ENCODE measurements at regions not wholly inside any gene's neighbourhood (a gene's known extent, or its start where the extent isn't known, plus 50 kb on each side); places are given as distances from the start of the nearest gene placed in this dataset.
"Not testable (repeated sequence)": the region's sequence is repeated elsewhere in the genome, so short reads cannot be mapped to it uniquely, and the experiment has no call there.

DNA sequence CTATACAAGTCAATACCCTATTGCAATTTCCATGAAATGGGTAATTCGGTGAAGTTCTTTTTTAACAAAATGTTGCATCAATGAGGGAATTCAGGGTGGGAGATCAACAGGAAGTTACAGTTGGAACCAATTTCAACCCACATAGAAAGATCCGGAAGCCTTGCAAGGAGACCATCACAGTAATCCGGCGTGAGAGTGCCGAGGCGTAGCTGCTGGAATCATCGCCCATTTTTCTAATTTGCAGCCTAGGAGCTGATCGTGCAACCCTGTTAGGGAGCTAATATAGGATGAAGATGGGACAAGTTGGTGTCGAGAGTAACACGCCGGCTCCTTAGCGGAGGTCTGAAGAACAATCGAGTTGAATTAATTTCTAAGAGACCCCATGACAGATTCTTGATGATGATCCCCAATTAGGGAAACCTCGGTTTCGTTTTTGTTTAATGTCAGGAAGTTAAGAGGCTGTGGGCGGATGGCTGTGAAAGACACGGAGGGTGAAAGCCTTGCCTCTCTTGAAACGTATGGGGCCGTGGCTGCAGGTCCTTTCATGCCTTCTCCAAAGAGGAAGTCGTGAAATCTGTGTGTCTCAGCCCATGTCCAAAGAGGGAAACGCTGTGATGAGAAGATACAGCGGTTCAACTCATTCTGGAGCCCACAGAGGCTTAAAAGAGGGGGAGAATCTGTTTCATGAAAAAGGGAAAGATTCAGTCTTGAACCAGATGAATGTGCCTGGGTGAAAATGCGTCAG is 51.2 kb upstream of the CARD11 start:
- no peak for DNase-seq (ENCODE audit: low read depth in 2 of 2)

DNA sequence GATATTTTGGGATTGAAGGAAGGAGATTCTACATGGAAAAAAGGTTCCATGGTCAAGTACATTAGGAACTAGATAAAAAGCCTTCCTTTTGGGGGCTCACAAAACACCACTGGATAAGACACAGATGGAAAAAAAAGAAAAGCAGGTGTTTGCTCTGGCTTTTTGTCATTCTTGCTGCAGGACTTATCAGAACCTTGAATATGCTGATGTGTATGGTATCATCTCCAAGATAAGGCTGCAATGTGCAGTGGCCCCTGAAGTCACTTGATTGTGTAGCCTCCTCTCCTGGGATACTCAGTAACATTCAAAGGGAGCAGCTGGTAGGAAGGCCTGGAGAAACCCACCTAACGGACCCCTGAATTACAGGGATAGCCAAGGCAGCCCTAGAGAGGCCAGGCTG is 54.1 kb upstream of the CARD11 start:
- DNase-seq (ENCODE audit: low read depth in 2 of 2) = no peak

DNA sequence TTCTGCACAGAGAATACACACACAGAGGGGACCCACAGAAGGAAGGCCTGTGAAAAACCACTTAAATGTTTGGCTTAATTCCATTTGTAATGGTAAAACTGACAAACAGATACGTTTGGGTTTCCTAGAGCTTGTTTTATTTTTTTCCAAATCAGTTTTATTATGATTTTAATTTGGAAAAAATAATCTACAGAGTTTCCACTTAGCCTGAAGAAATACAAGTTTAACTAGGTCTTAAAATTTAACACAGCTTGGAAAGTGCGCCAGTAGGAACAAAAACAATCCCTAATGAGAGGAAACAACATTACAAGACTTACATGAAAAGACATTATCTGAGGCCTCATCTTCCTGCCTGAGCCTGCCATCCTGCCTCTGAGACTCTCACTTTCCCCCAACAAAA is 58.5 kb upstream of the CARD11 start:
- DNase-seq (ENCODE audit: low read depth in 2 of 2) = no peak

DNA sequence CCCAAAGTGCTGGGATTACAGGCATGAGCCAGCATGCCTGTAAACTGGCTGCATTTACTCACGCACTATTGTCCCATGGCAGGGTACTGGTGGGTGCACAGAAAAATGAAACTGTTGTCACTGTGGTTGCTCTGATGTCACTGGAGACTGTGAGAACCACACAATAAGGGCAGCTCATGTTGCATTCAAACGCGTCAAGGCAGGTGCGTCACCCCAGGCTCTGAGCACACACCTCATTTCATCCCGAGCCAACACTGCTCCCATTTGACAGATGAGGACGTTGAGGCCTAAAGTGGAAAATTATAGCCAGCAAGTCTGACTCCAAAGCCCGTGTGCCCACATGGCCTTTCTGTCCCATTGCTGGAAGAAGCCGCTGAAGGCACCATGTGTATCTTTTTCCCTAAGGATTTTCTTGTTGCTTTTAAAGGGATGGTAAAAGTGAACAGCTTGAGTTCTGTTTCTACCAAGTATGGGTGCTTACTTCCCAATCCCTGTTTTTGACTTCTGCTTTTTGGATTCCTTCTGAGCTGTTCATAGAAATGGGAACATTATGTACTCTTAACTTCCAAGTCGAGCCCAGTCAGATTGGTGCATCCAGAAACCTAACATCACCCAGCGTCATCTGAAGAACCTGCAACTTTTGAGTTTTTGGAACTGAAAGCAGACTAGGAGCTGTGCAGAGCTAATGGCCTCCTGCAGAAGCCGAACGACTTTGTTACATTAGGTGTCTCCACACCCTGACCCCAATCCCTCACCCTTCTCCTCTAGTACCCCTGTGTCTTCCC is 60.1 kb upstream of the CARD11 start:
- no peak for DNase-seq (ENCODE audit: low read depth in 2 of 2)

DNA sequence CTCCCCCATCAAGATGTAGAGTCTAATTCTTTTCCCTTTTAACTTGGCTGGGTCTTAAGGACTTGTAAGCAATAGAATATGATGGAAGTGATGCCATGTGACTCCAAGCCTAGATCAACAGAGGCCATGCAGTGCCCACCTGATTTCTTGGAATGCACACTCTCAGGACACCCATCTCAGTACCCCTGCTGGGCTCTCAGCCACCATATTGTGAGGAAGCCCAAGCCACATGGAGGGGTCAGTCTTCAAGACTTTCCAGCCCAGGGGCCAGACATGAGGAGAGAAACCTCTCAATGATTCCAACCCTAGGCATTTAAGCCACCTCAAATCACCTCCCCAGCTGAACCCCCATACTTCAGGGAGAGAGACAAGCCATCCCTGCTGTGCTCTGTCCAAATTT is 62.2 kb upstream of the CARD11 start:
- no peak for DNase-seq (ENCODE audit: low read depth in 2 of 2)

DNA sequence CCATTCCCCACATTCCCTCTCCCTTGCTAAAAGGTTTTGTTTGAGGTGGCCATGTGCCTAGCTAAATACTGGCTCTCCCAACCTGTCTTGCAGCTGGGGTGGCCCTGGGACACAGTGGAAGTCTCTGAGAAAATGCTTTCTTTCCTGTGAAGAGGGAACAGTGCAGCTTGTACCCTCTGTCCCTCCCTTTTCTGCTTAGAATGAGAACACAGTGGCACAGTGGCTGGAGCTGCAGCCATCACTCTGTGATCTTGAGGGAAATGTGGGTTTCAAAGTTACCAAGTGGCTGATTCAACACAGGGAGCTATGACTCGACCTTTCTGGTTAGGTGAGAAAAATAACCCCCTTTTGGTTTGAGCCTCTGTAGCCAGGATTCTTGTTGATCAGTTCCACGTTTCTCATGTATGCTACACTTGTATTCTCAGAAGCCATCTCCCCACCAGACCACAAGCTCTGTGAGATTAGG is 62.7 kb upstream of the CARD11 start:
- DNase-seq (ENCODE audit: low read depth in 2 of 2) = no peak

DNA sequence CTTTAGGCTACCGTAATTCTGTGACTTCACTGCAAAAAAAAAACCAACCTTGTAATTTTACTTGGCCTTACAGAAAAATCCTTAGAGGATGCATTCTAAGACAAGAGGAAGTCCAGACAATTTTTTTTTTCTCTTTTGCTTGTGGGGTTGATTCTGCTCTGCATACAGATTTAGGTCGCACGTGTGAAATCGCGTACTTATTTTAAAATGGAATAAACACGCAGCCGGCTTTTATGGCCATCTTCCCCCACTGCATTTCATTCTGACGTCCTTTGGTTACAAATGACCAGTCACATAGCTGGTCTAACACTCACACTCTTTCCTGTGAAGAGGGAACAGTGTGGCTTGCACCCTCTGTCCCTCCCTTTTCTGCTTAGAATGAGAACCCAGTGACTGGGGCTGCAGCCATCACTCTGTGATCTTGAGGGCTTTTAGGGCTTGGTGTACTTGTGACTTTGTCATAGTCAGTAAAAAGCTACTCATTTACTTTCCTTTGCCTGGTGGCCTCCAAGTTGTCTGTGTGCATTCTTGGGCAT is 63.6 kb upstream of the CARD11 start:
- DNase-seq (ENCODE audit: low read depth in 2 of 2) = no peak

DNA sequence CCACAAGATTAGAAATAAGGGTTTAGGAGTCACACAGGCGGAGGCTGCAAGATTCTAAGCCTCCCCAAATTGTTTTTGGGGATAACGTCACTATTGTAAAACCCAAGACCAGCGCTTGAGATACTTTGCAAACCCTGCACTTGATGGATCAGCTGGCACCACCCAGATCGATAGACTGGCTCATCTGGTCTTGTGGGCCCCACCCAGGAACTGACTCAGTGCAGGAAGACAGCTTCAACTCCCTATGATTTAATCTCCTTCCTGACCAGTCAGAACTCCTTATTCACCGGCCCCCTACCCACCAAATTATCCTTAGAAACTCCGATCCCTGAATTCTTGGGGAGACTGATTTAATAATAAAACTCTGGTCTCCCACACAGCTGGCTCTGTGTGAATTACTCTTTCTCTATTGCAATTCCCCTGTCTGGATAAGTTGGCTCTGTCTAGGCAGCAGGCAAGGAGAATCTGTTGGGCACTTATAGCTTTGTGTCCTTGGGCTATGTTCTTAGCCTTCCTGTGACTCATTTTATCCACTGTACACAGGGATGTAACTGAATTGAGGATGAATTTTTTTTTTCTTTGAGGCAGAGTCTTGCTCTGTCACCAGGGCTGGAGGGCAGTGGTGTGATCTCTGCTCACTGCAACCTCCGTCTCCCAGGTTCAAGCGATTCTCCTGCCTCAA is 64.4 kb upstream of the CARD11 start:
- DNase-seq (ENCODE audit: low read depth in 2 of 2) = no peak

DNA sequence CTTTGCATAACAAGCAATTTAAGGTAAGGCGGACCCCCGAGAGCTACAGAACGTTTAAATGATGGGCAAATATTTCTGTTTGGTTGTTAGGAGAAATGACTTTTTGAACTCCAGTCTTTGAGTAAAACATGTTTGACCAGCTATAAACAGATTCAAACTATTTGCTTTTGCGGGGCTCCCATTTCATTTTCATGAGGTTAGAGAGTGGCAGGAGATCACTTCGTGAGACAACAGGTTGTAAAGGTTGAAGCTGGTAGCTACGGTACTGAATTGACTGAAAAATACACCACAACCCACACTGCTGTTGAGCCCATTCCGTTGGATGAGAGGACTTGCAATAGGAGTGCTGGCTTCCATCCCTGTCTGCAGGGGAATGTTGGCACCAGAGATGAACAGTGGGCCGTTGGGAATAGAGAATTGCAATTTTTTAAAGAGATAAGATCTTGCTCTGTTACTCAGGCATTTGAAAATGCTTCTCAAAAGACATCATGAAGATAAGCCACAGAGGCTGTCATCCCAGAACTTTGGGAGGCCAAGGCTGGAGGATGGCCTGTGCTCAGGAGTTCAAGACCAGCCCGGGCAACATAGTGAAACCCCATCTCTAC is 65.7 kb upstream of the CARD11 start:
- no peak for DNase-seq (ENCODE audit: low read depth in 2 of 2)

DNA sequence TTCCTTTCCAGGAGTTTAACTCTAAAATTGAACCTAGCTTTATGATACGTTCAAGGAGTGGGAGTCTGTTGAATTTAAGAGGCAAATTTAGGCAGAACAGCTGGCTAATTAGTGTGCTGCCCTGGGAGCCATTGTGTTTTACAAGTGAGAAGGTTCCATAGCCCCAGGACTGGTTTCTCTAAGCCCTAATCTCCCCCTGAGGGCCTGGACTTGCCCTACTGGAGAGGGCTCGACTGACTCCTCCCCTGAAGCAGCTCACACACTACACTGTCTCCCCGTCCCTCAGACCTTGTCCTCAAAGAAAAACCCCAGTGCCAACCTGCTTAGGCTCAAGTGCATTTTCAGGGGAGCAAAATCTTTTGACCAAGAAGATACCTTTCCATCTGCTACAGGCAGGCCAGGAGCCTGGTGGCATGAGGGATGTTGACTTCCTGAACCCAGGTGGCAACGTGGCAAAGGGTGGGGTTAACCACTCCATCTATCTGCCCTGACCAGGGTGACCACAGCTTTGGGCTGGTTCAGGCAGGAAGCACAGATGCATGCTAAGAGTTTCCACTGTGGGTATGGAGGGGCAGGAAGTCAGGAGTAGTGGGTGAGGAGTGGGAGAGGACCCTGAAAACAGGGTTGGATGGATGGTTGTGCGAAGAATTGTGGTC is 68.9 kb upstream of the CARD11 start:
- no peak for DNase-seq (ENCODE audit: low read depth in 2 of 2)

DNA sequence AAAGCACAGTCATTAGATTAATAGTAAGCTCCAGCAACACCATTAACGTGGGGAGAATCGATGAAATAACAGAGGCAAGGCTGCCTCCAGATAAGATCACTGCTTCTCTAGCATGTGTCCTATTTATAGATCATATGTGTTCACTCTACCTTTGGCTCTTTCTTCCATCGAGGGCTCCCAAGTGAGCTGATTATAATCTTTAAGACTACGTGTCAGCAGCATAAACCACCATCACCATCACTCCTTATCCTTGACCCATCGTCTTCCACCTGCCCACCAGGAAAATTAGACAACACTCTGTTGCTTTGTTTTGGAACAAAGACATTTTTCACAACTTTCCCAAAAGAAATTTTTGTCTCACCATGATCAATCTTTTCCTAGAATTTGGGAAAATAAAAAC is 71.2 kb upstream of the CARD11 start:
- DNase-seq (ENCODE audit: low read depth in 2 of 2) = no peak

DNA sequence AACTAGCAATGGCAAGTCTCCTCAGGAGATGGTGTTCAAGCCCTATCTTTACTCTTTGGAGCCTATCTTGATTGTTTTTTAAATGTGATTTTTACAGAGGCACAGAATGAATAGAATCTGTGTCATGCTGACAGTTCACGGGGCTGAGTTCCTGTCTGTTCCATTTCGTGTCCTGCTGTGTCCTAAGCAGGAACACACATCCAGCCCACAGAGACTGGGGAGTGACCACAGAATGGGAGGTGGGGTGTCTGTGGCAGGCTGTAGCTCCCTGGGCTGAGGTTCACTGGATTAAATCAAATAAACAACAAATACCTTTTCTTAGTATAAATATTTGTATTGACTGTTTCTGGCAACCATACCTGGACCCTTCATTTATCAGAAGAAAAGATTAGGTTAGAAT is 73.4 kb upstream of the CARD11 start:
- no peak for DNase-seq (ENCODE audit: low read depth in 2 of 2)

DNA sequence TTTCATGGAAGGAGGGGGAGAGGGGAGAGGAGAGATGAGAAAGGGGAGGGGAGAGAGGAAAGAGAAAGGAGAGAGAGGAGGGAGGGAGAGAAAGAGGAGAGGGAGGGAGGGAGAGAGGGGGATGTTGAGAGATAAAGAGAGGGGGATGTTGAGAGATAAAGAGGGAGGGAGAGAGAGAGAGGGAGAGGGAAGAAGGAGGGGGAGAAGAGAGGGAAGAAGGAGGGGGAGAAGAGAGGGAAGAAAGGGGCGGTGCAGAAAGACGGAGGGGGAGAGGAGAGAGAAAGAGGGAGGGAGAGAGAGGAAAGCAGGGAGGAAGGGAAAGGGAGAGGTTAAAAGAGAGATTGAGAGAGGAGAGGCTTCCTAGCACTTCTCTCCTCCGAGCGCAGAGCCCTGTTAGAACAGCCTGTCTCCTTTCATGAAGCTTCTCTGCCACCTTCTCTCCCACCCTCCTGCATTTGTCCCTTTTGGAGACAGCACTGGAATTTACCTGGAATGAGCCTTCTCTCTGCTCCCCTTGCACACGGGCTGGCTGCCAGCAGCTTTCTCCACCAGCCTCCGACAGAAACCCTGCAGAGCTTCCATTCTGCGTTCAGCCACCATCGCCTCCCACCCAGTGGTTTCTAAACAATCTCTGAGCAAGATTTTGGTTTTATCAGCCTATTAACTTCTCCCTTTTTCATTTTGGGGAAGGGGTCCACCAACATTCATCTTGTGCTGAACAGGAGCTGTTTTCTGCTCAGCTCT is 74.0 kb upstream of the CARD11 start:
- no peak for DNase-seq (ENCODE audit: low read depth in 2 of 2)

DNA sequence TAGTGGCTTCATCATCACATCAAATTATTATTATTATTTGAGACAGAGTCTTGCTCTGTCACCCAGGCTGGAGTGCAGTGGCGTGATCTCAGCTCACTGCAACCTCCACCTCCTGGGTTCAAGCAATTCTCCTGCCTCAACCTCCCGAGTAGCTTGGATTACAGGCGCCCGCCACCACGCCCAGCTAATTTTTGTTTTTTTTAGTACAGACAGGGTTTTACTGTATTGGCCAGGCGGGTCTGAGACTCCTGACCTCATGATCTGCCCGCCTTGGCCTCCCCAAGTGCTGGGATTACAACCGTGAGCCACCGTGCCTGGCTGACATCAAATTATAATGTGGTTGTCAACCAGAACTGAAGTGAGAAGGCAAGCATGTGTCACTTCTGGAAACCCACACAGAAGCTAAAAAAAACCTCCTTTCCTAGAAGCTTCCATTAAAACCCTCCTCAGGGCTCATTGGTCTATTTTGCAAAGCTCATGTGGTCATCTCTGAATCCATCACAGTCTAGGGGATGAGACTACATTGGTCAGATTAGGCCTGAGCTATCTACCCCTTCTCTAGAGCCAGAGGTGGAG is 75.8 kb upstream of the CARD11 start:
- not testable (repeated sequence) for DNase-seq (ENCODE audit: low read depth in 2 of 2)

DNA sequence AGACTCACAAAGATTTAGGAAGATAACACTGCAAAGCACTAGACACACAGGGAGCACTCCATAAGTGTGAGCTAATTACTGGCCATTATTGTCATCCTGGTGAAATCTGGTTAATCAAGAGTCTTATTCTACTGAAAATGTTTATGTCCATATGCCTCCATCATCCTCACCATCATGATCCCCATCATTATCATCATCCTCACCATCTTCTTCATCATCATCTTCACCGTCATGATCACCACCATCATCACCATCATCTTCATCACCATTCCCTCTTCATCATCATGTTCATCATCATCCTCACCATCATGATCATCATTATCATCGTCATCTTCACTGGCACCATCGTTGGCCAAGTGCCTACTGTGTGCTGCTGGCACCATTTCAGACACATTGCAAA is 76.3 kb upstream of the CARD11 start:
- DNase-seq (ENCODE audit: low read depth in 2 of 2) = no peak

DNA sequence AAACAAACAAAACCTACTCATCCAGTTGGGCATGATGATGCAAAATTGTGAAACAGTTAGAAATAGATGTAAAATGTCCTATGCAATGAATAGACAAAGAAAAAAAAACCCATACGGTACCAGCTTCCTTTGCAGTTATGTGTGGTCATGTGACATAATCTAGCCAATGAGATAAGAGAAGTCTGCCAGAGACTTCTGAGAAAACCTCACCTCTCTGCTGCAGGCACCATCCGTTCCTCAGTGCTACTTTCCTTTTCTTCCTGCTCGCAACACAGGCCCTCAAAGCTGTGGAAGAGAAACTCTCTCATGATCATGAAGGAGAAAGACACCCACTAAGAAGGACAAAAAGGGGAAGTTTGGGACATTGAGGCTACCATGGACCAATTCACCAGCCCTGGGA is 76.8 kb upstream of the CARD11 start:
- no peak for DNase-seq (ENCODE audit: low read depth in 2 of 2)

DNA sequence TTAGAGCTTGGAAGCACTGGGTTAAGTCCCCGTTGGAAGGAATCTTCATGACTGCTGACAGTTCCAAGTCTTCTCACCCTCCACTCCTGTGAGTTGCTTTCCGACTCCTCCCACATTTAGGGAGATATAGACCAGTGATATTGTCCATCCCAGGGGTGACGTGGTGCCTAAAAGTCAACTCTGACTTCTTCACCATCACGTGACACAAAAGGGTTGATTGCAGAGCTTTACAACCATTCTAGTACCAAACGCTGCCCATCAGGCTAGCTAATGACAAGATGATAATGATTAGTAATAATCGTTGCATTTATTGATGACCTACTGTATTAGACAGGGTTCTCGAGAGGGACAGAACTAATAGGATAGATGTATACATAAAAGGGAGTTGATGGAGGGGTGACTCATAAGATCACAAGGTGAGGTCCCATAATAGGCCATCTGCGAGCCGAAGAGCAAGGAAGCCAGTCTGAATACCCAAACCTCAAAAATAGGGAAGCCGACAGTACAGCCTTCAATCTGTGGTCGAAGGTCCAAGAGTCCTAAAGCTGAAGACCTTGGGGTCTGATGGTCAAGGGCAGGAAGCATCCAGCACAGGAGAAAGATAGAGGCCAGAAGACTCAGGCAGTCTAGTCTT is 85.3 kb upstream of the CARD11 start:
- DNase-seq (ENCODE audit: low read depth in 2 of 2) = no peak

DNA sequence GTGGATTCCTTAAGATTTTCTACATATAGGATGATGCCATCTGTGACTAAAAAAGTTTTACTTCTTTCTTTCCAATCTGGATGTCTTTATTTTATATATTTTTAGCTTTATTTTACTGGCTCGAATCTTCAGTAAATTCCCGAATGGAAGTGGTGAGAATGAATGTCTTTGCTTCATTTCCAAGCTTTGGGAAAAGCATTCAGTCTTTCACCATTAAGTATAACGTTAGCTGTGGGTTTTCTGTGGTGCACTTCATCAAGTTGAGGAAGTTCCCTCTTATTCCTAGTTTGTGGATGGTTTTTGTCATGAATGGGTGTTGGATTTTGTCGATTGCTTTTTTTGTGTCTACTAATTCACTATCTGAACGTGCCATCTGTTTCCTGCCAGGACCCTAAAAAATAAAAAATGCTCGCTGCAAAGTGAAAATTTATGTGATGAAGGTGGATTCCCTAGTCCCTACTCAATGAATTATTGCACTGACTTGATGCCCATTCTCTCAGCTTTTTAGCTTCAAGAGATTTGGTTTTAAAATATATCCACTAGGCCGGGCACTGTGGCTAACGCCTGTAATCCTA is 90.2 kb upstream of the CARD11 start:
- no peak for DNase-seq (ENCODE audit: low read depth in 2 of 2)

DNA sequence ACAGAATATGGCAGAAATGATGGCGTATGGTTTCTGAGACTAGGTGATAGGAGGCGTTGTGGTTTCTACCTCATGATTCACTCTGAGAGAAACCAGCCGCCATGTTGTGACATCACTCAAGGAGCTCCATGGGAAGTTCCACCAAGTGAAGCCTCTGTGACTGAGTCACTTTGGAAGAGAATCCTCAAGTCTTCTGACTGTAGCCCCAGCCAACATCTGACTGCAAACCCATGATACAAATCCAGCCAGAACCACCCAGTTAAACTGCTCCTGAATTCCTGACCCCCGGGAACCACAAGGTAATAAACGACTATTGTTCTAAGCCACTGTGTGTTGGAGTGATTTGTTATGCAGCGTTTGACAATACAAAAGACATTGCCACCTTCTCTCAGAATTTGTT is 91.1 kb upstream of the CARD11 start:
- no peak for DNase-seq (ENCODE audit: low read depth in 2 of 2)

DNA sequence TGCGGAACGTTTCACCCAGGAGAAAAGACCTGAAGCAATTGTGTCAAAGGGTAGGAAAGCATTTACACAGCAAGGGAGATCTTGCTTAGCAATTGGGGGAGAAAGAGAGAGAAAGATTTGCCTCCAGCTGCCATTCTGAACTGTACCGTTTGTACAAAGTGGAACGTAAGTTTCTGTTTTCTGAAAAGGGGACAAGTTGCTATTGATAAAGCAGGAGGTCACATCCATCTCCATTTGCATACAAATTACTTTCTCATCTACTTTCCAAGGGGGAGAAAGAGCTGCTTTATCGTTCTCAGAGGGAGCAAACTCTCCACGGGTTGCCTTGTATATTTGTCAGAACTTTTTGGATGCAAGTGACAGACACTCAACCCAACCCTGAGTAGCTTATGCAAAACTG is 92.0 kb upstream of the CARD11 start:
- DNase-seq (ENCODE audit: low read depth in 2 of 2) = no peak

Data from stimulated activated CD4-positive, alpha-beta T cell treated with anti-CD3 and anti-CD28 coated beads, Interleukin-1b, Interleukin-23, amount 100 ng/mL, for 1 hour (primary cell).